Trophoblast cell (in vitro differentiated cells and primary cell): ENCODE measurements at regions not wholly inside any gene's neighbourhood (a gene's known extent, or its start where the extent isn't known, plus 50 kb on each side); places are given as distances from the start of the nearest gene placed in this dataset.

ENCODE experiments used
- DNase-seq, 2 donors: peaks; one replicate each; pipeline ENCODE4 v3.0.0-alpha.2; 2016
- H2AFZ ChIP-seq: 2 replicates; pipeline ENCODE4 v1.6.1; 2013; ENCODE audit warnings: low read length, moderate library complexity, mild to moderate bottlenecking; ENCODE audit not compliant: insufficient read depth, poor library complexity
- H2AK5ac ChIP-seq: 2 replicates; pipeline ENCODE4 v1.6.1; 2013; ENCODE audit warnings: mild to moderate bottlenecking, low read length
- H2BK120ac ChIP-seq: 2 replicates; pipeline ENCODE4 v1.6.1; 2013; ENCODE audit warnings: low read length, mild to moderate bottlenecking, moderate library complexity; ENCODE audit not compliant: insufficient read depth, poor library complexity
- H2BK12ac ChIP-seq: 2 replicates; pipeline ENCODE4 v1.6.1; 2013; ENCODE audit warnings: mild to moderate bottlenecking, low read length, moderate library complexity
- H2BK5ac ChIP-seq: 2 replicates; pipeline ENCODE4 v1.6.1; 2013; ENCODE audit warnings: low read length, low read depth, moderate library complexity, mild to moderate bottlenecking; ENCODE audit not compliant: poor library complexity
- H3K14ac ChIP-seq: 2 replicates; pipeline ENCODE4 v1.6.1; 2013; ENCODE audit warnings: mild to moderate bottlenecking, low read length
- H3K18ac ChIP-seq: 2 replicates; pipeline ENCODE4 v1.6.1; 2013; ENCODE audit warnings: mild to moderate bottlenecking, low read length
- H3K23ac ChIP-seq: 2 replicates; pipeline ENCODE4 v1.6.1; 2013; ENCODE audit warnings: low read length
- H3K27ac ChIP-seq: 2 replicates; pipeline ENCODE4 v1.5.1; 2013; ENCODE audit warnings: low read depth, mild to moderate bottlenecking, inconsistent platforms, low read length, moderate library complexity
- H3K27me3 ChIP-seq: 2 replicates; pipeline ENCODE4 v1.6.1; 2013; ENCODE audit warnings: inconsistent platforms, mild to moderate bottlenecking, low read length, moderate library complexity; ENCODE audit not compliant: insufficient read depth
- H3K36me3 ChIP-seq, 2 experiments: 1 replicate in 1 of 2; 2 replicates in 1 of 2; pipeline ENCODE4 v1.6.1; 2013; ENCODE audit warnings: low read length in 2 of 2, mild to moderate bottlenecking in 2 of 2, moderate library complexity in 1 of 2; ENCODE audit not compliant: insufficient read depth in 2 of 2, control insufficient read depth in 1 of 2
- H3K4ac ChIP-seq: 2 replicates; pipeline ENCODE4 v1.6.1; 2013; ENCODE audit warnings: low read depth, mild to moderate bottlenecking, low read length, moderate library complexity
- H3K4me1 ChIP-seq, 2 experiments: 1 replicate in 1 of 2; 2 replicates in 1 of 2; pipeline ENCODE4 v1.6.1; 2013; ENCODE audit warnings: low read length in 2 of 2, mild to moderate bottlenecking in 2 of 2, moderate library complexity in 1 of 2; ENCODE audit not compliant: insufficient read depth in 2 of 2, control insufficient read depth in 1 of 2
- H3K4me2 ChIP-seq: 2 replicates; pipeline ENCODE4 v1.6.1; 2013; ENCODE audit warnings: inconsistent platforms, mild to moderate bottlenecking, low read length, moderate library complexity
- H3K4me3 ChIP-seq: 2 replicates; pipeline ENCODE4 v1.5.1; 2013; ENCODE audit warnings: mild to moderate bottlenecking, low read depth, low read length, inconsistent platforms
- H3K79me1 ChIP-seq: one replicate; pipeline ENCODE4 v1.6.1; 2013; ENCODE audit warnings: low read length
- H3K79me2 ChIP-seq: 2 replicates; pipeline ENCODE4 v1.6.1; 2013; ENCODE audit warnings: low read length, mild to moderate bottlenecking; ENCODE audit not compliant: control insufficient read depth, insufficient read depth, poor library complexity
- H3K9ac ChIP-seq: 2 replicates; pipeline ENCODE4 v1.6.1; 2013; ENCODE audit warnings: mild to moderate bottlenecking, low read length
- H3K9me3 ChIP-seq: 2 replicates; pipeline ENCODE4 v1.6.1; 2013; ENCODE audit warnings: low read depth, mild to moderate bottlenecking, control low read depth, inconsistent platforms, low read length; ENCODE audit not compliant: insufficient read depth
- H4K12ac ChIP-seq: 2 replicates; pipeline ENCODE4 v1.6.1; 2013; ENCODE audit warnings: low read depth, mild to moderate bottlenecking, low read length, moderate library complexity
- H4K8ac ChIP-seq: 2 replicates; pipeline ENCODE4 v1.6.1; 2013; ENCODE audit warnings: low read depth, mild to moderate bottlenecking, low read length, moderate library complexity
- H4K91ac ChIP-seq: one replicate; pipeline ENCODE4 v1.6.1; 2013; ENCODE audit warnings: low read depth, mild to moderate bottlenecking, low read length, moderate library complexity
- WGBS: extraction: QIAGEN DNeasy Blood & Tissue Kit; methylation state at CpG from one replicate; pipeline ENCODE4 v1.1.7; 2013; ENCODE audit warnings: missing lambda C conversion rate; ENCODE audit not compliant: insufficient read length, insufficient coverage; ENCODE audit errors: extremely low coverage; 5-methylcytosine and 5-hydroxymethylcytosine counted together

- Histone ChIP-seq H3K9ac (no peak overlapping the region), H3K36me3 (no peaks in the 10 kb centered on the region), H3K4me1 (no peaks in the 10 kb centered on the region), H3K14ac (no peak overlapping the region), H3K4me3 (no peak overlapping the region), H3K79me1 (no peaks in the 10 kb centered on the region), H3K18ac (no peak overlapping the region), H2AFZ (no peak overlapping the region), H4K91ac (no peak overlapping the region), H2AK5ac (no peak overlapping the region), H2BK12ac (no peak overlapping the region), H3K27ac (no peak overlapping the region), H2BK120ac (no peak overlapping the region), H4K8ac (no peak overlapping the region), H2BK5ac (no peak overlapping the region), H3K79me2 (no peaks in the 10 kb centered on the region), H3K4me2 (no peak overlapping the region), H3K9me3 (no peaks in the 10 kb centered on the region), H3K4ac (no peak overlapping the region), H4K12ac (no peak overlapping the region), H3K27me3 (no peaks in the 10 kb centered on the region), H3K23ac (no peak overlapping the region)
- no CpG with 5 or more reads among the region's 3 CpGs for WGBS
- no peak for DNase-seq
Measured at GRCh38 chr5:36402512-36402906, 100.8 kb upstream of the RANBP3L start.

GRCh38 chr5:36403632-36404311, 102.1 kb upstream of the RANBP3L start:
- H4K8ac ChIP-seq, result no peak overlapping the region
- no peak overlapping the region for H3K4ac ChIP-seq
- no peak overlapping the region for H4K12ac ChIP-seq
- H3K27me3 ChIP-seq, result no peaks in the 10 kb centered on the region
- no peaks in the 10 kb centered on the region for H3K79me1 ChIP-seq
- no peaks in the 10 kb centered on the region for H3K79me2 ChIP-seq
- no peak overlapping the region for H2AFZ ChIP-seq
- no peak overlapping the region for H3K14ac ChIP-seq
- H3K18ac ChIP-seq, result no peak overlapping the region
- H3K23ac ChIP-seq, result no peak overlapping the region
- H3K36me3 ChIP-seq, result no peaks in the 10 kb centered on the region
- no peak overlapping the region for H2BK12ac ChIP-seq
- no peak overlapping the region for H2BK120ac ChIP-seq
- H3K9ac ChIP-seq, result no peak overlapping the region
- H3K4me2 ChIP-seq, result no peak overlapping the region
- no peak overlapping the region for H2AK5ac ChIP-seq
- no CpG with 5 or more reads among the region's 5 CpGs for WGBS
- no peak overlapping the region for H4K91ac ChIP-seq
- H3K4me1 ChIP-seq, result no peaks in the 10 kb centered on the region
- no peak for DNase-seq
- H3K9me3 ChIP-seq, result no peaks in the 10 kb centered on the region
- no peak overlapping the region for H3K27ac ChIP-seq
- no peak overlapping the region for H2BK5ac ChIP-seq
- H3K4me3 ChIP-seq, result no peak overlapping the region

- Histone ChIP-seq H3K79me2 (no peaks in the 10 kb centered on the region), H2BK120ac (no peak overlapping the region), H3K36me3 (no peaks in the 10 kb centered on the region), H3K9ac (no peak overlapping the region), H2BK12ac (no peak overlapping the region), H3K4me3 (no peak overlapping the region), H2AFZ (no peak overlapping the region), H3K27me3 (no peaks in the 10 kb centered on the region), H3K79me1 (no peaks in the 10 kb centered on the region), H3K4ac (no peak overlapping the region), H3K9me3 (no peaks in the 10 kb centered on the region), H3K14ac (no peak overlapping the region), H3K23ac (no peak overlapping the region), H2AK5ac (no peak overlapping the region), H4K8ac (no peak overlapping the region), H3K4me2 (no peak overlapping the region), H3K27ac (no peak overlapping the region), H3K4me1 (no peaks in the 10 kb centered on the region), H3K18ac (no peak overlapping the region), H2BK5ac (no peak overlapping the region), H4K12ac (no peak overlapping the region), H4K91ac (no peak overlapping the region)
- no CpG with 5 or more reads among the region's 1 CpG for WGBS
- DNase-seq, result no peak
Measured at GRCh38 chr5:36406023-36406422, 104.3 kb upstream of the RANBP3L start.

GRCh38 chr5:36407396-36407795, 105.7 kb upstream of the RANBP3L start:
- H4K91ac ChIP-seq, result no peak overlapping the region
- H2BK12ac ChIP-seq, result no peak overlapping the region
- H3K27me3 ChIP-seq, result no peaks in the 10 kb centered on the region
- no peak overlapping the region for H2BK5ac ChIP-seq
- H3K14ac ChIP-seq, result no peak overlapping the region
- H4K8ac ChIP-seq, result no peak overlapping the region
- H3K4me2 ChIP-seq, result no peak overlapping the region
- H3K23ac ChIP-seq, result no peak overlapping the region
- no peaks in the 10 kb centered on the region for H3K9me3 ChIP-seq
- H3K9ac ChIP-seq, result no peak overlapping the region
- no peaks in the 10 kb centered on the region for H3K79me2 ChIP-seq
- no peaks in the 10 kb centered on the region for H3K36me3 ChIP-seq
- H4K12ac ChIP-seq, result no peak overlapping the region
- H2AK5ac ChIP-seq, result no peak overlapping the region
- no peak overlapping the region for H3K18ac ChIP-seq
- H3K4me3 ChIP-seq, result no peak overlapping the region
- no peak overlapping the region for H2BK120ac ChIP-seq
- H2AFZ ChIP-seq, result no peak overlapping the region
- no CpG with 5 or more reads among the region's 2 CpGs for WGBS
- H3K27ac ChIP-seq, result no peak overlapping the region
- DNase-seq, result no peak
- H3K4ac ChIP-seq, result no peak overlapping the region
- H3K79me1 ChIP-seq, result no peaks in the 10 kb centered on the region
- H3K4me1 ChIP-seq, result no peaks in the 10 kb centered on the region
